ENCODE measurements at regions not wholly inside any gene's neighbourhood (a gene's known extent, or its start where the extent isn't known, plus 50 kb on each side); places are given as distances from the start of the nearest gene placed in this dataset.

GRCh38 chr3:24604215-24604614 lies 109.6 kb upstream of the THRB start:
- no peak for TF ChIP-seq JUND (IDR thresholded peaks at IDR 0.05; ENCODE audit: low read depth)
- DNase-seq (ENCODE audit: low read depth in 1 of 2, low spot score in 1 of 2): no peak
- in situ Hi-C loops (cut with HindIII; ENCODE audit: low pct_unique_long_range_greater_than_20kb, low sequenced_read_pairs): no loop called here

- TF ChIP-seq JUND (IDR thresholded peaks at IDR 0.05; ENCODE audit: low read depth): no peak
- in situ Hi-C loops (cut with HindIII; ENCODE audit: low pct_unique_long_range_greater_than_20kb, low sequenced_read_pairs): no loop called here
- DNase-seq (ENCODE audit: low read depth in 1 of 2, low spot score in 1 of 2): no peak
Measured at GRCh38 chr3:24605511-24606028, 110.9 kb upstream of the THRB start.

- in situ Hi-C loops (cut with HindIII; ENCODE audit: low pct_unique_long_range_greater_than_20kb, low sequenced_read_pairs): no loop called here
Measured at GRCh38 chr3:24607281-24607680, 112.6 kb upstream of the THRB start.

GRCh38 chr3:24608701-24609390 lies 114.2 kb upstream of the THRB start:
- in situ Hi-C loops (cut with HindIII; ENCODE audit: low pct_unique_long_range_greater_than_20kb, low sequenced_read_pairs): no loop called here
- TF ChIP-seq JUND (IDR thresholded peaks at IDR 0.05; ENCODE audit: low read depth): no peak
- no peak for DNase-seq (ENCODE audit: low read depth in 1 of 2, low spot score in 1 of 2)

More at GRCh38 chr3:24607281-24607680, 112.6 kb upstream of the THRB start:
- DNase-seq (ENCODE audit: low read depth in 1 of 2, low spot score in 1 of 2): no peak
- TF ChIP-seq JUND (IDR thresholded peaks at IDR 0.05; ENCODE audit: low read depth): no peak

GRCh38 chr3:24614359-24614758 lies 119.7 kb upstream of the THRB start:
- no peak for DNase-seq (ENCODE audit: low read depth in 1 of 2, low spot score in 1 of 2)
- in situ Hi-C loops (cut with HindIII; ENCODE audit: low pct_unique_long_range_greater_than_20kb, low sequenced_read_pairs): no loop called here
- TF ChIP-seq JUND (IDR thresholded peaks at IDR 0.05; ENCODE audit: low read depth): no peak

- TF ChIP-seq JUND (IDR thresholded peaks at IDR 0.05; ENCODE audit: low read depth): no peak
- no peak for DNase-seq (ENCODE audit: low read depth in 1 of 2, low spot score in 1 of 2)
- in situ Hi-C loops (cut with HindIII; ENCODE audit: low pct_unique_long_range_greater_than_20kb, low sequenced_read_pairs): no loop called here
Measured at GRCh38 chr3:24615177-24615576, 120.5 kb upstream of the THRB start.

GRCh38 chr3:24616110-24616829 lies 121.6 kb upstream of the THRB start:
- no peak for TF ChIP-seq JUND (IDR thresholded peaks at IDR 0.05; ENCODE audit: low read depth)
- in situ Hi-C loops (cut with HindIII; ENCODE audit: low pct_unique_long_range_greater_than_20kb, low sequenced_read_pairs): no loop called here

GRCh38 chr3:24622138-24622537 lies 127.5 kb upstream of the THRB start:
- in situ Hi-C loops (cut with HindIII; ENCODE audit: low pct_unique_long_range_greater_than_20kb, low sequenced_read_pairs): no loop called here
- no peak for TF ChIP-seq JUND (IDR thresholded peaks at IDR 0.05; ENCODE audit: low read depth)
- no peak for DNase-seq (ENCODE audit: low read depth in 1 of 2, low spot score in 1 of 2)

More at GRCh38 chr3:24616110-24616829, 121.6 kb upstream of the THRB start:
- DNase-seq (ENCODE audit: low read depth in 1 of 2, low spot score in 1 of 2): no peak

- no peak for TF ChIP-seq JUND (IDR thresholded peaks at IDR 0.05; ENCODE audit: low read depth)
- DNase-seq (ENCODE audit: low read depth in 1 of 2, low spot score in 1 of 2): no peak
- in situ Hi-C loops (cut with HindIII; ENCODE audit: low pct_unique_long_range_greater_than_20kb, low sequenced_read_pairs): no loop called here
Measured at GRCh38 chr3:24622696-24623225, 128.1 kb upstream of the THRB start.

GRCh38 chr3:24623657-24624056 lies 129.0 kb upstream of the THRB start:
- in situ Hi-C loops (cut with HindIII; ENCODE audit: low pct_unique_long_range_greater_than_20kb, low sequenced_read_pairs): no loop called here
- no peak for DNase-seq (ENCODE audit: low read depth in 1 of 2, low spot score in 1 of 2)
- TF ChIP-seq JUND (IDR thresholded peaks at IDR 0.05; ENCODE audit: low read depth): no peak

- no peak for TF ChIP-seq JUND (IDR thresholded peaks at IDR 0.05; ENCODE audit: low read depth)
- no peak for DNase-seq (ENCODE audit: low read depth in 1 of 2, low spot score in 1 of 2)
- in situ Hi-C loops (cut with HindIII; ENCODE audit: low pct_unique_long_range_greater_than_20kb, low sequenced_read_pairs): no loop called here
Measured at GRCh38 chr3:24624938-24625681, 130.5 kb upstream of the THRB start.

GRCh38 chr3:24628523-24629258 lies 134.0 kb upstream of the THRB start:
- in situ Hi-C loops (cut with HindIII; ENCODE audit: low pct_unique_long_range_greater_than_20kb, low sequenced_read_pairs): no loop called here
- no peak for DNase-seq (ENCODE audit: low read depth in 1 of 2, low spot score in 1 of 2)
- TF ChIP-seq JUND (IDR thresholded peaks at IDR 0.05; ENCODE audit: low read depth): no peak

Measured in T47D (cell line).